DND-41 (cell line): ENCODE measurements at regions not wholly inside any gene's neighbourhood (a gene's known extent, or its start where the extent isn't known, plus 50 kb on each side); places are given as distances from the start of the nearest gene placed in this dataset.

Experiments
- ATAC-seq: fragments of 200-7000 bp; cut with Tn5 transposase; 3 replicates; pipeline ENCODE4 v1.9.1; 2021; ENCODE audit warnings: low read depth; ENCODE audit not compliant: insufficient read depth
- DNase-seq: peaks from one replicate; pipeline ENCODE4 v3.0.0-alpha.2; 2020
- H2AFZ ChIP-seq: 2 replicates; pipeline ENCODE4 v1.6.0; 2012; ENCODE audit warnings: low read depth, low read length
- H3K27ac ChIP-seq: 2 replicates; pipeline ENCODE4 v1.5.1; 2012; ENCODE audit warnings: low read length, inconsistent platforms
- H3K27me3 ChIP-seq: fragments of 200-600 bp; sonication (generic); 2 replicates; pipeline ENCODE4 v1.6.0; 2012; ENCODE audit warnings: low read length, mild to moderate bottlenecking, inconsistent platforms; ENCODE audit not compliant: insufficient read depth, poor library complexity
- H3K36me3 ChIP-seq: 2 replicates; pipeline ENCODE4 v1.5.1; 2012; ENCODE audit warnings: low read length, inconsistent platforms; ENCODE audit not compliant: insufficient read depth
- H3K4me1 ChIP-seq: 2 replicates; pipeline ENCODE4 v1.5.1; 2012; ENCODE audit warnings: mild to moderate bottlenecking, low read length; ENCODE audit not compliant: insufficient read depth
- H3K4me2 ChIP-seq: 2 replicates; pipeline ENCODE4 v1.6.0; 2012; ENCODE audit warnings: mild to moderate bottlenecking, moderate library complexity, low read length, inconsistent platforms; ENCODE audit not compliant: insufficient read depth
- H3K4me3 ChIP-seq, 2 experiments: fragments of 200-600 bp in 1 of 2; shearing (Covaris generic) in 1 of 2; 2 replicates each; pipeline ENCODE4 v1.5.1; 2012 to 2016; ENCODE audit warnings: inconsistent platforms in 2 of 2, low read length in 2 of 2, mild to moderate bottlenecking in 2 of 2, low read depth in 1 of 2, moderate library complexity in 1 of 2
- H3K79me2 ChIP-seq: 2 replicates; pipeline ENCODE4 v1.6.0; 2012; ENCODE audit warnings: low read length, inconsistent platforms; ENCODE audit not compliant: insufficient read depth
- H3K9ac ChIP-seq: 2 replicates; pipeline ENCODE4 v1.6.0; 2012; ENCODE audit warnings: low read depth, mild to moderate bottlenecking, inconsistent platforms, low read length, moderate library complexity
- H3K9me3 ChIP-seq: 2 replicates; pipeline ENCODE4 v1.5.1; 2012; ENCODE audit warnings: low read length, moderate library complexity, mild to moderate bottlenecking, inconsistent platforms; ENCODE audit not compliant: insufficient read depth, severe bottlenecking
- H4K20me1 ChIP-seq: 2 replicates; pipeline ENCODE4 v1.6.0; 2012; ENCODE audit warnings: low read length; ENCODE audit not compliant: insufficient read depth
- EZH2 ChIP-seq: IDR thresholded peaks from 3 replicates; pipeline ENCODE4 v1.6.1; 2012; ENCODE audit warnings: borderline replicate concordance, low read depth, mild to moderate bottlenecking, moderate library complexity, low read length, inconsistent platforms; ENCODE audit not compliant: severe bottlenecking
- TF ChIP-seq, protein P1 (sequence below): IDR thresholded peaks from 2 replicates; pipeline ENCODE4 v1.5.1; 2012; ENCODE audit warnings: borderline replicate concordance, low read length, moderate library complexity, mild to moderate bottlenecking; ENCODE audit not compliant: poor library complexity, severe bottlenecking; ENCODE audit errors: extremely low read depth

DNA sequence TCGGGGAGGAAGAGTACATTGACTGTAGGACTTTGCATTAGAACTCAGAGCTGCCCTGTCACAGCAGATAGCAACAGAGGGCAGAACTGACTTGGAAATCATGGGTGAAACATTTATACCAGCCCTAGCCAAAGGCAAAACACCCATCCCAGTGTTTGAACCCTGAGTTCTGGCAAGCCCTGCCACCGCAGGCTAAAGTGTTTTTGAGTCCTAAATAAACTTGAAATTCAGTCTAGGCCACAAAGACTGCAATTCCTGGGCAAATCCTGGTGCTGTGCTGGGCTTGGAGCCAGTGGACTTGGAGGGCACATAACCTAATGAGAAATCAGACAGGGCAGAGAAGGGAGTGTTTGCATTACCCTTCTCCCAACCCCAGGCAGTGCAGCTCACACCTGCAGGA, 1015.7 kb downstream of the FSTL5 start:
- Histone ChIP-seq H2AFZ (no peak overlapping the region), H3K4me3 (no peak overlapping the region), H3K9ac (no peak overlapping the region), H3K27ac (no peak overlapping the region), H4K20me1 (no peaks in the 10 kb centered on the region), H3K36me3 (no peaks in the 10 kb centered on the region), H3K79me2 (no peaks in the 10 kb centered on the region), H3K9me3 (no peaks in the 10 kb centered on the region), H3K27me3 (no peaks in the 10 kb centered on the region), H3K4me2 (no peak overlapping the region), H3K4me1 (no peaks in the 10 kb centered on the region)
- DNase-seq (no peak), ATAC-seq (no peak)
- TF ChIP-seq EZH2 = no peak
- TF ChIP-seq, protein P1, sequence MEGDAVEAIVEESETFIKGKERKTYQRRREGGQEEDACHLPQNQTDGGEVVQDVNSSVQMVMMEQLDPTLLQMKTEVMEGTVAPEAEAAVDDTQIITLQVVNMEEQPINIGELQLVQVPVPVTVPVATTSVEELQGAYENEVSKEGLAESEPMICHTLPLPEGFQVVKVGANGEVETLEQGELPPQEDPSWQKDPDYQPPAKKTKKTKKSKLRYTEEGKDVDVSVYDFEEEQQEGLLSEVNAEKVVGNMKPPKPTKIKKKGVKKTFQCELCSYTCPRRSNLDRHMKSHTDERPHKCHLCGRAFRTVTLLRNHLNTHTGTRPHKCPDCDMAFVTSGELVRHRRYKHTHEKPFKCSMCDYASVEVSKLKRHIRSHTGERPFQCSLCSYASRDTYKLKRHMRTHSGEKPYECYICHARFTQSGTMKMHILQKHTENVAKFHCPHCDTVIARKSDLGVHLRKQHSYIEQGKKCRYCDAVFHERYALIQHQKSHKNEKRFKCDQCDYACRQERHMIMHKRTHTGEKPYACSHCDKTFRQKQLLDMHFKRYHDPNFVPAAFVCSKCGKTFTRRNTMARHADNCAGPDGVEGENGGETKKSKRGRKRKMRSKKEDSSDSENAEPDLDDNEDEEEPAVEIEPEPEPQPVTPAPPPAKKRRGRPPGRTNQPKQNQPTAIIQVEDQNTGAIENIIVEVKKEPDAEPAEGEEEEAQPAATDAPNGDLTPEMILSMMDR = no peak

DNA sequence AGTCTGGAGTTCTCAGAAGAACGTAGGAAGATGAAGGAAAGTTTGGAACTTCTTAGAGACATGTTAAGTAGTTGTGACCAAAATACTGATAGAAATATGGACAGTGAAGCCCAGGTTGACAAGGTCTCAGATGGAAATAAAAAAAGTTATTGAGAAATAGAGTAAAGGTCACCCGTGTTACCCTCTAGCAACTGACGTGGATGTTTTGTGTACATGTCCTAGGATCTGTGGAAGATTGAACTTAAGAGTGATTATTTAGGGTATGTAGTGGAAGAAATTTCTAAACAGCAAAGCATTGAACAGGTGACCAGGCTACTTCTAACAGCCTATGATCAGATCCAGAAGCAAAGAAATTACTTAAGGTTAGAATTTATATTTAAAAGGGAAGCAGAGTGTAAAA, 1020.4 kb downstream of the FSTL5 start:
- H3K27ac ChIP-seq = no peak overlapping the region
- no peak overlapping the region for H3K4me3 ChIP-seq
- H4K20me1 ChIP-seq = no peaks in the 10 kb centered on the region
- ATAC-seq (no peak), DNase-seq (no peak)
- no peak for TF ChIP-seq EZH2
- TF ChIP-seq, protein P1 = no peak
- H3K27me3 ChIP-seq = no peaks in the 10 kb centered on the region
- H3K79me2 ChIP-seq = no peaks in the 10 kb centered on the region
- no peak overlapping the region for H2AFZ ChIP-seq
- no peaks in the 10 kb centered on the region for H3K9me3 ChIP-seq
- H3K36me3 ChIP-seq = no peaks in the 10 kb centered on the region
- no peak overlapping the region for H3K9ac ChIP-seq
- no peak overlapping the region for H3K4me2 ChIP-seq
- H3K4me1 ChIP-seq = no peaks in the 10 kb centered on the region

DNA sequence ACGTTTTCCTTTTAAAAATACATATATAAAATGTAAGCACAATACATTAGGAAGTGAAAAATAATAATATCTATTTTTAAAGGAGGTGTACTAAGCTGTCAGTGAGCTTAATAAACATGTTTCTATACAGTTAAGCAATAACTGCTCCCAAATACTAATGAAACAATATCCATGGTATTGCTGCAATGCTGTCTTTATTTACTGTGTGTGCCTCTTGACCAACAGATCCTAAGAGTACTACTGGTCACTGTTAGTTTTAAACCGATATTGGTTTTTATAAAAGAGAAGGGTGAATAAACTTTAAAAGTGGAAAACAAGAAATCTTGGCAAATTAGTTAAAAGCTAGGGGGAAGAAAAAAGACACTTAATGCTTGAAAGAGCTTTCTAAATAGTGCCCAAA, 1029.0 kb downstream of the FSTL5 start:
- no peaks in the 10 kb centered on the region for H3K27me3 ChIP-seq
- no peaks in the 10 kb centered on the region for H3K36me3 ChIP-seq
- no peaks in the 10 kb centered on the region for H3K4me1 ChIP-seq
- H3K9ac ChIP-seq = no peak overlapping the region
- H3K9me3 ChIP-seq = peaks cover 10% of the 10 kb centered on the region
- ATAC-seq (no peak), DNase-seq (no peak)
- H2AFZ ChIP-seq = no peak overlapping the region
- TF ChIP-seq EZH2 = no peak
- TF ChIP-seq, protein P1 = no peak
- H3K4me3 ChIP-seq = no peak overlapping the region
- H3K79me2 ChIP-seq = no peaks in the 10 kb centered on the region
- H4K20me1 ChIP-seq = no peaks in the 10 kb centered on the region
- no peak overlapping the region for H3K27ac ChIP-seq
- H3K4me2 ChIP-seq = no peak overlapping the region

DNA sequence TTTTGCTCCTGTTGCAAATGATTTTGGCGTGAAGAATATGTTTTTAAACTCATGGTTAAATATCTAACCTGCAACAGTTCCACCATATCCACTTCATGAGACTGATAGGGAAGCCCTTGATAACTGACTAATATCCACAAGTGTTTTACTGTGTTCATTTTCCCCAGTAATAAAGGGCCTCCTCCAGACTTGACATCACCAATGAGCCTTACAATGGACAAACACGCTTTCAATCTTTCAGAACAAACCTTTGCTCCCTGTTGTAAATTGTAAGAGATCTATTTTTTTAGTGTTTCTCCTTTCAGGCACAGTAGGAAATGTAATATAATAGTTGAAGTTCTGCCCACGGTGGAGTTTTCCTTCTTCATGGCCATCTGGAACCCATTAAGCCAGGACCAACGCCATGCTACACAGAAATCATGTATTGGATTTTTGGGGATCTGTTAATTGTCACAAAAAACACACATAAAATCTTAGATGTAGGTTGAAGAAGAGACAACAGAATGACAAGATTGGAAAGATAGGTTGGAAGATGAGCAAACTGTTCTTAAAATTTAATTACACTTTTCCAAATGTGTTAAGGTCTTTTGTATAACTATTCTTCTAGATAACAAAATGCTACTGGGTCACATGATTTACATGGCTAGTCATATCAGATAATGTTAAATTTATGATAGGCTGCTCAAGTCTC, 1030.1 kb downstream of the FSTL5 start:
- Histone ChIP-seq H3K9me3 (peaks cover 10% of the 10 kb centered on the region), H3K27ac (no peak overlapping the region), H3K4me1 (no peaks in the 10 kb centered on the region), H2AFZ (no peak overlapping the region), H4K20me1 (no peaks in the 10 kb centered on the region), H3K4me3 (no peak overlapping the region), H3K79me2 (no peaks in the 10 kb centered on the region), H3K27me3 (no peaks in the 10 kb centered on the region), H3K36me3 (no peaks in the 10 kb centered on the region), H3K4me2 (no peak overlapping the region), H3K9ac (no peak overlapping the region)
- ATAC-seq = no peak
- no peak for TF ChIP-seq EZH2
- TF ChIP-seq, protein P1 = no peak
- no peak for DNase-seq
